ENCODE measurements at regions not wholly inside any gene's neighbourhood (a gene's known extent, or its start where the extent isn't known, plus 50 kb on each side); places are given as distances from the start of the nearest gene placed in this dataset.

DNA sequence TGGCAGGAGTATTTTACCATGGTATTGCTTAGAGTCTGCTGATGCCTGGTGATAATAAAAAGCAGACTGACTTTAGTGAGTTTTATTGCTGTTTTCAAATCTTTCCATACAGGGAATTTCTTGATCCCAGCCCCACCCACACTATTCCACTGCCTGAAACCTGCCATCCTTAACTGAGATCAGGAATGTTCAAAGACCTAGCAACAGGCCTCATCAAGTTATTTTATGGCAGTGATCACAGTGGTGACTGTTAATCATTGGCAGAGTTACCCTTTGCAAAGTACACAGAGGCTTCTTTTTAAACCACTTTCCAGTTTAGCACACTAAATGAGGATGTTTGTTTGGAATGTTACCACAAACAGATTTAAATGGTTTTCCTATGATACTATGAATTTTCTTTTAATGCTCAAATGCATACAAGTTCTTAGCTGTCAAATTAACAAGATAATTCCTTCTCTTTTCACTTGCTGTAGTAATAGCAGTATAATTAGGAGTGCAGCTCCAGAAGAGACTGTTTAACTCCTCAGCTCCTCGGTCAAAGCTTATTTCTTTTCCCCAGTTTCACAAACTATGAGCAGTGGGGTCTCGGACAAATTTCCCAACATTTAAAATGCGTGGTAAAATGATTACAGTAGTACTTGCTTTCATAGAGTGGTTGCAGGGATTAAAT lies 69.9 kb upstream of the USP25 start:
- no peaks in the 10 kb centered on the region for H3K4me1 ChIP-seq (ENCODE audit: insufficient read depth, low read length, poor library complexity, severe bottlenecking)
- H4K20me1 ChIP-seq (ENCODE audit: insufficient read depth, low read length, poor library complexity, severe bottlenecking) = no peaks in the 10 kb centered on the region
- no peaks in the 10 kb centered on the region for H3K79me2 ChIP-seq (ENCODE audit: insufficient read depth, low read length)
- no peak overlapping the region for H2AFZ ChIP-seq (ENCODE audit: low read length)
- no peaks in the 10 kb centered on the region for H3K9me2 ChIP-seq (replicated peaks; ENCODE audit: low read depth, low read length)
- H3K27me3 ChIP-seq (ENCODE audit: insufficient read depth, low read length, poor library complexity, severe bottlenecking) = no peaks in the 10 kb centered on the region
- no peaks in the 10 kb centered on the region for H3K9me3 ChIP-seq (ENCODE audit: insufficient read depth, low read depth, low read length)
- TF ChIP-seq, protein P1, sequence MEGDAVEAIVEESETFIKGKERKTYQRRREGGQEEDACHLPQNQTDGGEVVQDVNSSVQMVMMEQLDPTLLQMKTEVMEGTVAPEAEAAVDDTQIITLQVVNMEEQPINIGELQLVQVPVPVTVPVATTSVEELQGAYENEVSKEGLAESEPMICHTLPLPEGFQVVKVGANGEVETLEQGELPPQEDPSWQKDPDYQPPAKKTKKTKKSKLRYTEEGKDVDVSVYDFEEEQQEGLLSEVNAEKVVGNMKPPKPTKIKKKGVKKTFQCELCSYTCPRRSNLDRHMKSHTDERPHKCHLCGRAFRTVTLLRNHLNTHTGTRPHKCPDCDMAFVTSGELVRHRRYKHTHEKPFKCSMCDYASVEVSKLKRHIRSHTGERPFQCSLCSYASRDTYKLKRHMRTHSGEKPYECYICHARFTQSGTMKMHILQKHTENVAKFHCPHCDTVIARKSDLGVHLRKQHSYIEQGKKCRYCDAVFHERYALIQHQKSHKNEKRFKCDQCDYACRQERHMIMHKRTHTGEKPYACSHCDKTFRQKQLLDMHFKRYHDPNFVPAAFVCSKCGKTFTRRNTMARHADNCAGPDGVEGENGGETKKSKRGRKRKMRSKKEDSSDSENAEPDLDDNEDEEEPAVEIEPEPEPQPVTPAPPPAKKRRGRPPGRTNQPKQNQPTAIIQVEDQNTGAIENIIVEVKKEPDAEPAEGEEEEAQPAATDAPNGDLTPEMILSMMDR (conservative IDR thresholded peaks at IDR 0.05; ENCODE audit: low read length) = no peak
- TF ChIP-seq EZH2phosphoT487 (IDR thresholded peaks at IDR 0.05; ENCODE audit: borderline replicate concordance) = no peak
- H3K36me3 ChIP-seq (ENCODE audit: insufficient read depth, low read length) = no peaks in the 10 kb centered on the region
- no peak overlapping the region for H3K4me2 ChIP-seq (ENCODE audit: low read depth, low read length, poor library complexity, severe bottlenecking)
- no peak overlapping the region for H3K9ac ChIP-seq (ENCODE audit: low read depth, low read length, poor library complexity, severe bottlenecking)
- no peak overlapping the region for H3K4me3 ChIP-seq (ENCODE audit: low read length, poor library complexity, severe bottlenecking)
- H3F3A ChIP-seq (ENCODE audit: low read depth) = no peaks in the 10 kb centered on the region

DNA sequence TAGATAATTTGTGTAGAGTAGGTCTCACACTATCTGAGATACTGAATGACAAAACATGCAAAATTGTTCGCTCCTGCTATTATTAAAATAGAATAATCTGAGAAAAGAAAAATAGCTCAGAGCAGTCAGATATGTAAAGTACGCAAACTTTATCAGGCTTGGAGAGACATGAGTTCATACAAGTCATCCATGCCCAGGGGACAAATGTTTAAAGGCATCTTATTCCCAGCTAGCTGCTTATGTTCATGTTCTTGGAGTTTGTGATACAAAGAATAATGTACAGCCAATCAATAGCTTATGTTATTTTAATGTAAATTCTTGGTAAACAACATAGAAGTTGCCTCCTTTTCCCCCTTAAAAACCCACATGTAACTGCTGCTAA lies 69.4 kb upstream of the USP25 start:
- TF ChIP-seq EZH2phosphoT487 (IDR thresholded peaks at IDR 0.05; ENCODE audit: borderline replicate concordance) = no peak
- TF ChIP-seq, protein P1 (conservative IDR thresholded peaks at IDR 0.05; ENCODE audit: low read length) = no peak
- Histone ChIP-seq H3K4me2 (ENCODE audit: low read depth, low read length, poor library complexity, severe bottlenecking) (no peak overlapping the region), H3K9ac (ENCODE audit: low read depth, low read length, poor library complexity, severe bottlenecking) (no peak overlapping the region), H3F3A (ENCODE audit: low read depth) (no peaks in the 10 kb centered on the region), H3K4me1 (ENCODE audit: insufficient read depth, low read length, poor library complexity, severe bottlenecking) (no peaks in the 10 kb centered on the region), H3K4me3 (ENCODE audit: low read length, poor library complexity, severe bottlenecking) (no peak overlapping the region), H3K27me3 (ENCODE audit: insufficient read depth, low read length, poor library complexity, severe bottlenecking) (no peaks in the 10 kb centered on the region), H3K36me3 (ENCODE audit: insufficient read depth, low read length) (no peaks in the 10 kb centered on the region), H3K9me3 (ENCODE audit: insufficient read depth, low read depth, low read length) (no peaks in the 10 kb centered on the region), H4K20me1 (ENCODE audit: insufficient read depth, low read length, poor library complexity, severe bottlenecking) (no peaks in the 10 kb centered on the region), H3K79me2 (ENCODE audit: insufficient read depth, low read length) (no peaks in the 10 kb centered on the region), H2AFZ (ENCODE audit: low read length) (no peak overlapping the region), H3K9me2 (replicated peaks; ENCODE audit: low read depth, low read length) (no peaks in the 10 kb centered on the region)

DNA sequence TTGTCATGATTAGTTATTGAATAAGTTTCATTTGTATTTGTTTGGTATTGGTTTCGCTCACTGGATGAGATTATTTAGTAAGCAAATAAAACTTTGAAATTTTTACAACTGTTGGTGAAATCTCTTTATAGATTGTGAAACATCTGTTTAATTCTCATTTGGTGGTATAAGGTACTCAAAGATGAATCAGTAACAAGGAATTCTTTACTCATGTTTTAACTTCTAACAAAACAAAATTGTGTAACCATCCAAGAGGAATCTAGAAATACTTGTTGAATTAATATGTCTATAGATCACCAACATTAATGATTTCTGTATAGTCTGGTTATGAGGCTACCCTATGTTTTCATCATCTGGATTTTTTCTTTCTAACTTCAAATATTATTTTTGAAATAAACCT lies 62.8 kb upstream of the USP25 start:
- Histone ChIP-seq H3K79me2 (ENCODE audit: insufficient read depth, low read length) (no peaks in the 10 kb centered on the region), H3K4me1 (ENCODE audit: insufficient read depth, low read length, poor library complexity, severe bottlenecking) (no peaks in the 10 kb centered on the region), H3K4me2 (ENCODE audit: low read depth, low read length, poor library complexity, severe bottlenecking) (no peak overlapping the region), H3K4me3 (ENCODE audit: low read length, poor library complexity, severe bottlenecking) (no peak overlapping the region), H3K27me3 (ENCODE audit: insufficient read depth, low read length, poor library complexity, severe bottlenecking) (no peaks in the 10 kb centered on the region), H4K20me1 (ENCODE audit: insufficient read depth, low read length, poor library complexity, severe bottlenecking) (no peaks in the 10 kb centered on the region), H3F3A (ENCODE audit: low read depth) (no peaks in the 10 kb centered on the region), H3K9ac (ENCODE audit: low read depth, low read length, poor library complexity, severe bottlenecking) (no peak overlapping the region), H3K36me3 (ENCODE audit: insufficient read depth, low read length) (no peaks in the 10 kb centered on the region), H3K9me3 (ENCODE audit: insufficient read depth, low read depth, low read length) (no peaks in the 10 kb centered on the region), H2AFZ (ENCODE audit: low read length) (no peak overlapping the region), H3K9me2 (replicated peaks; ENCODE audit: low read depth, low read length) (no peaks in the 10 kb centered on the region)
- no peak for TF ChIP-seq EZH2phosphoT487 (IDR thresholded peaks at IDR 0.05; ENCODE audit: borderline replicate concordance)
- TF ChIP-seq, protein P1 (conservative IDR thresholded peaks at IDR 0.05; ENCODE audit: low read length) = no peak
